ENCODE measurements at regions not wholly inside any gene's neighbourhood (a gene's known extent, or its start where the extent isn't known, plus 50 kb on each side); places are given as distances from the start of the nearest gene placed in this dataset.

GRCh38 chr2:215681799-215682596, 246.1 kb upstream of the FN1 start:
- peaks cover 6% of the 10 kb centered on the region for H3K36me3 Mint-ChIP-seq (ENCODE audit: low read depth)
- peak overlapping the region; percentile 84 for H3K27ac Mint-ChIP-seq
- no peak for DNase-seq
- H3K9me3 Mint-ChIP-seq, result peaks cover 29% of the 10 kb centered on the region
- POLR2A ChIA-PET, result no interaction called here
- H3K4me3 Mint-ChIP-seq, result peak overlapping the region; percentile 18
- peaks cover 1% of the 10 kb centered on the region for H3K27me3 Mint-ChIP-seq
- CTCF ChIA-PET, result no interaction called here
- H3K4me1 Mint-ChIP-seq, result peaks cover 43% of the 10 kb centered on the region

- H3K4me3 Mint-ChIP-seq, result peak overlapping the region; percentile 18
- POLR2A ChIA-PET, result interaction anchor here (0.6 kb wide), 1 partner anchor 352 kb away, joined by 3 read pairs; no protein-coding TSS in a partner anchor
- CTCF ChIA-PET, result no interaction called here
- H3K4me1 Mint-ChIP-seq, result peaks cover 43% of the 10 kb centered on the region
- H3K9me3 Mint-ChIP-seq, result peaks cover 29% of the 10 kb centered on the region
- peak; percentile 78 for DNase-seq
- peaks cover 6% of the 10 kb centered on the region for H3K36me3 Mint-ChIP-seq (ENCODE audit: low read depth)
- H3K27me3 Mint-ChIP-seq, result peaks cover 1% of the 10 kb centered on the region
- H3K27ac Mint-ChIP-seq, result peak overlapping the region; percentile 84
Observed at GRCh38 chr2:215680605-215681598, 245.0 kb upstream of the FN1 start.

GRCh38 chr2:215678094-215678493, 242.2 kb upstream of the FN1 start:
- no peak overlapping the region for H3K4me3 Mint-ChIP-seq
- ChIA-PET POLR2A (no interaction called here), CTCF (no interaction called here)
- H3K9me3 Mint-ChIP-seq, result peaks cover 11% of the 10 kb centered on the region
- peaks cover 4% of the 10 kb centered on the region for H3K36me3 Mint-ChIP-seq (ENCODE audit: low read depth)
- H3K27ac Mint-ChIP-seq, result no peak overlapping the region
- peaks cover 3% of the 10 kb centered on the region for H3K27me3 Mint-ChIP-seq
- H3K4me1 Mint-ChIP-seq, result peaks cover 42% of the 10 kb centered on the region
- no peak for DNase-seq

GRCh38 chr2:215677481-215677880, 241.6 kb upstream of the FN1 start:
- peaks cover 38% of the 10 kb centered on the region for H3K4me1 Mint-ChIP-seq
- no peak overlapping the region for H3K4me3 Mint-ChIP-seq
- peaks cover 8% of the 10 kb centered on the region for H3K9me3 Mint-ChIP-seq
- H3K27ac Mint-ChIP-seq, result no peak overlapping the region
- ChIA-PET CTCF (no interaction called here), POLR2A (no interaction called here)
- no peak for DNase-seq
- H3K27me3 Mint-ChIP-seq, result peaks cover 5% of the 10 kb centered on the region
- H3K36me3 Mint-ChIP-seq (ENCODE audit: low read depth), result peaks cover 4% of the 10 kb centered on the region

- Mint-ChIP-seq H3K4me3 (no peak overlapping the region), H3K36me3 (ENCODE audit: low read depth) (no peaks in the 10 kb centered on the region), H3K27ac (no peak overlapping the region), H3K9me3 (no peaks in the 10 kb centered on the region), H3K4me1 (peaks cover 2% of the 10 kb centered on the region), H3K27me3 (peaks cover 7% of the 10 kb centered on the region)
- DNase-seq, result no peak
- ChIA-PET CTCF (interaction anchor here (0.9 kb wide), 1 partner anchor 18 kb away, joined by 3 read pairs; no protein-coding TSS in a partner anchor), POLR2A (no interaction called here)
Observed at GRCh38 chr2:215672406-215672805, 236.5 kb upstream of the FN1 start.

GRCh38 chr2:215671691-215672090, 235.8 kb upstream of the FN1 start:
- no peaks in the 10 kb centered on the region for H3K36me3 Mint-ChIP-seq (ENCODE audit: low read depth)
- peaks cover 7% of the 10 kb centered on the region for H3K27me3 Mint-ChIP-seq
- H3K27ac Mint-ChIP-seq, result no peak overlapping the region
- no peak for DNase-seq
- CTCF ChIA-PET, result interaction anchor here (0.7 to 0.9 kb wide), 2 partner anchors 17 to 20 kb away, joined by 3 read pairs; no protein-coding TSS in a partner anchor
- POLR2A ChIA-PET, result no interaction called here
- H3K9me3 Mint-ChIP-seq, result no peaks in the 10 kb centered on the region
- H3K4me3 Mint-ChIP-seq, result no peak overlapping the region
- H3K4me1 Mint-ChIP-seq, result no peaks in the 10 kb centered on the region

- Mint-ChIP-seq H3K4me3 (no peak overlapping the region), H3K27ac (no peak overlapping the region), H3K36me3 (ENCODE audit: low read depth) (no peaks in the 10 kb centered on the region), H3K9me3 (no peaks in the 10 kb centered on the region), H3K4me1 (no peaks in the 10 kb centered on the region), H3K27me3 (peaks cover 7% of the 10 kb centered on the region)
- no peak for DNase-seq
- ChIA-PET POLR2A (no interaction called here), CTCF (interaction anchor here (0.9 kb wide), 1 partner anchor 17 kb away, joined by 3 read pairs; no protein-coding TSS in a partner anchor)
Observed at GRCh38 chr2:215671244-215671643, 235.4 kb upstream of the FN1 start.

- Mint-ChIP-seq H3K27ac (no peak overlapping the region), H3K4me1 (no peaks in the 10 kb centered on the region), H3K4me3 (no peak overlapping the region), H3K27me3 (peaks cover 7% of the 10 kb centered on the region), H3K9me3 (no peaks in the 10 kb centered on the region), H3K36me3 (ENCODE audit: low read depth) (no peaks in the 10 kb centered on the region)
- no peak for DNase-seq
- POLR2A ChIA-PET, result no interaction called here
- CTCF ChIA-PET, result no interaction called here
Observed at GRCh38 chr2:215670396-215670795, 234.5 kb upstream of the FN1 start.

GRCh38 chr2:215668378-215668775, 232.5 kb upstream of the FN1 start:
- Mint-ChIP-seq H3K4me1 (peaks cover 7% of the 10 kb centered on the region), H3K4me3 (no peak overlapping the region), H3K9me3 (no peaks in the 10 kb centered on the region), H3K36me3 (ENCODE audit: low read depth) (no peaks in the 10 kb centered on the region), H3K27me3 (peaks cover 6% of the 10 kb centered on the region), H3K27ac (no peak overlapping the region)
- DNase-seq, result no peak
- ChIA-PET CTCF (no interaction called here), POLR2A (no interaction called here)

GRCh38 chr2:215667585-215668377, 231.9 kb upstream of the FN1 start:
- H3K9me3 Mint-ChIP-seq, result no peaks in the 10 kb centered on the region
- peaks cover 6% of the 10 kb centered on the region for H3K27me3 Mint-ChIP-seq
- no peak overlapping the region for H3K27ac Mint-ChIP-seq
- H3K4me1 Mint-ChIP-seq, result peaks cover 7% of the 10 kb centered on the region
- no peak for DNase-seq
- ChIA-PET CTCF (interaction anchor here (1.1 kb wide), 1 partner anchor 19 kb away, joined by 3 read pairs; no protein-coding TSS in a partner anchor), POLR2A (no interaction called here)
- no peaks in the 10 kb centered on the region for H3K36me3 Mint-ChIP-seq (ENCODE audit: low read depth)
- no peak overlapping the region for H3K4me3 Mint-ChIP-seq

- ChIA-PET CTCF (no interaction called here), POLR2A (no interaction called here)
- Mint-ChIP-seq H3K4me1 (peaks cover 7% of the 10 kb centered on the region), H3K27me3 (peaks cover 2% of the 10 kb centered on the region), H3K9me3 (no peaks in the 10 kb centered on the region), H3K4me3 (no peak overlapping the region), H3K27ac (no peak overlapping the region), H3K36me3 (ENCODE audit: low read depth) (no peaks in the 10 kb centered on the region)
- DNase-seq, result no peak
Observed at GRCh38 chr2:215664847-215665525, 229.1 kb upstream of the FN1 start.

GRCh38 chr2:215662715-215663114, 226.8 kb upstream of the FN1 start:
- DNase-seq, result no peak
- Mint-ChIP-seq H3K4me3 (no peak overlapping the region), H3K4me1 (peaks cover 7% of the 10 kb centered on the region), H3K36me3 (ENCODE audit: low read depth) (no peaks in the 10 kb centered on the region), H3K27ac (no peak overlapping the region), H3K27me3 (no peaks in the 10 kb centered on the region), H3K9me3 (no peaks in the 10 kb centered on the region)
- POLR2A ChIA-PET, result no interaction called here
- CTCF ChIA-PET, result no interaction called here

All from activated CD4-positive, alpha-beta T cell treated with anti-CD3 and anti-CD28 coated beads, Interleukin-2, amount 10 ng/mL, durations not matched to agents 7 days and 5 days (primary cell).